B cell (primary cell): ENCODE measurements at regions not wholly inside any gene's neighbourhood (a gene's known extent, or its start where the extent isn't known, plus 50 kb on each side); places are given as distances from the start of the nearest gene placed in this dataset.

Source experiments
- EZH2 ChIP-seq: IDR thresholded peaks from 2 replicates; pipeline ENCODE4 v1.6.1; 2012; ENCODE audit warnings: borderline replicate concordance, low read depth, mild to moderate bottlenecking, moderate library complexity, low read length; ENCODE audit not compliant: insufficient read depth, poor library complexity, severe bottlenecking
- TF ChIP-seq, protein P1 (sequence below): fragments of 200-600 bp; IDR thresholded peaks from one replicate; pipeline ENCODE4 v1.8.0; 2022; ENCODE audit warnings: antibody characterized with exemption, mild to moderate bottlenecking

DNA sequence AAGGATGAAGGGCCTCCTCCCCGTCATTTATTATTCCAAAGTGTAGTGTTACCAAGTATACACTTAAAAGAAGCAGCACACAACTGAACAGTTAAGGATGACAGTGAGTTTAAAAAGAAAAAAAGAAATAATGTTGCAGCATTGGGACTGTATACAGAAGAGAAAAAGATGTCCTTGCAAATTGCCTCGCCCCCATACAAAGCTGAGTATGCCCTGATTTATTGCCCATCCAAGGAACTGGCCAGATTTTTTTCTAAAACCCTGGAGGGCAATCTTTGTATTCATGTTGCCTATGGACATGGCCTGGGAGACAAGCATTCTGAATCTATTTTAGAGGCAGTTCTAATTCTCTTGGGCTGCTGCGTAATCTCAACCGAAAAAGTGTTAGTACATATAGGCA lies 182.7 kb upstream of the NR4A3 start:
- TF ChIP-seq EZH2: no peak
- TF ChIP-seq, protein P1, sequence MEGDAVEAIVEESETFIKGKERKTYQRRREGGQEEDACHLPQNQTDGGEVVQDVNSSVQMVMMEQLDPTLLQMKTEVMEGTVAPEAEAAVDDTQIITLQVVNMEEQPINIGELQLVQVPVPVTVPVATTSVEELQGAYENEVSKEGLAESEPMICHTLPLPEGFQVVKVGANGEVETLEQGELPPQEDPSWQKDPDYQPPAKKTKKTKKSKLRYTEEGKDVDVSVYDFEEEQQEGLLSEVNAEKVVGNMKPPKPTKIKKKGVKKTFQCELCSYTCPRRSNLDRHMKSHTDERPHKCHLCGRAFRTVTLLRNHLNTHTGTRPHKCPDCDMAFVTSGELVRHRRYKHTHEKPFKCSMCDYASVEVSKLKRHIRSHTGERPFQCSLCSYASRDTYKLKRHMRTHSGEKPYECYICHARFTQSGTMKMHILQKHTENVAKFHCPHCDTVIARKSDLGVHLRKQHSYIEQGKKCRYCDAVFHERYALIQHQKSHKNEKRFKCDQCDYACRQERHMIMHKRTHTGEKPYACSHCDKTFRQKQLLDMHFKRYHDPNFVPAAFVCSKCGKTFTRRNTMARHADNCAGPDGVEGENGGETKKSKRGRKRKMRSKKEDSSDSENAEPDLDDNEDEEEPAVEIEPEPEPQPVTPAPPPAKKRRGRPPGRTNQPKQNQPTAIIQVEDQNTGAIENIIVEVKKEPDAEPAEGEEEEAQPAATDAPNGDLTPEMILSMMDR: no peak
